HepG2 (cell line): ENCODE measurements at regions not wholly inside any gene's neighbourhood (a gene's known extent, or its start where the extent isn't known, plus 50 kb on each side); places are given as distances from the start of the nearest gene placed in this dataset.

Source experiments
- ATAC-seq: fragments of 200-7000 bp; cut with Tn5 transposase; 3 replicates; pipeline ENCODE4 v1.9.1; 2020; ENCODE audit warnings: mild to moderate bottlenecking, moderate library complexity
- BruUV-seq: library from RNA; stranded (reverse); fragments of 400-500 nt; replicated peaks from 2 replicates; lab custom pipeline; 2021; lab: Mats Ljungman, UMichigan
- CTCF ChIA-PET: fragments of 300-600 bp; formaldehyde crosslinking; extraction: SDS; loops from one replicate; lab custom pipeline; 2021; ENCODE audit warnings: low total read pairs, inconsistent platforms, low intra/inter-chr PET ratio; lab: Yijun Ruan, JAX
- POLR2A ChIA-PET: fragments of 350-600 bp; sonication (Branson Sonifier 250); formaldehyde crosslinking; loops from one replicate; lab custom pipeline; 2020; ENCODE audit warnings: antibody characterized with exemption, inconsistent platforms; lab: Yijun Ruan, JAX
- DNase-seq: peaks from one replicate; pipeline ENCODE4 v3.0.0-alpha.2; 2015; ENCODE audit warnings: low spot score
- FAIRE-seq: peaks from 3 replicates; lab custom pipeline; 2011; peaks lifted over from hg19 to GRCh38; lab: Jason Lieb, UNC
- H2AFZ ChIP-seq: one replicate; pipeline ENCODE4 v1.6.1; 2011; ENCODE audit warnings: low read length, inconsistent platforms
- H3K27ac ChIP-seq: fragments of 300-600 bp; 3 replicates; pipeline ENCODE4 v1.8.0; 2011; ENCODE audit warnings: mixed run types, mild to moderate bottlenecking, mixed read lengths, low read length, inconsistent platforms; ENCODE audit not compliant: insufficient read depth; ENCODE audit errors: extremely low read length
- H3K27me3 ChIP-seq, 2 experiments: fragments of 200-600 bp in 1 of 2; 2 replicates in 1 of 2; 3 replicates in 1 of 2; pipeline versions ENCODE4 v1.6.0 to v1.8.0; 2011; ENCODE audit warnings: low read length in 2 of 2, mild to moderate bottlenecking in 2 of 2, moderate library complexity in 2 of 2, inconsistent platforms in 1 of 2; ENCODE audit not compliant: insufficient read depth in 2 of 2, control insufficient read depth in 1 of 2
- H3K36me3 ChIP-seq, 2 experiments: fragments of 200-600 bp in 1 of 2; replicated peaks in 1 of 2; 2 replicates in 1 of 2; 3 replicates in 1 of 2; pipeline versions ENCODE4 v1.5.1 to v1.8.0; 2011; ENCODE audit warnings: low read length in 2 of 2, inconsistent platforms in 1 of 2; ENCODE audit not compliant: insufficient read depth in 2 of 2, control insufficient read depth in 1 of 2
- H3K4me1 ChIP-seq: 2 replicates; pipeline ENCODE4 v1.5.1; 2012; ENCODE audit warnings: low read length, inconsistent platforms; ENCODE audit not compliant: insufficient read depth
- H3K4me2 ChIP-seq: 2 replicates; pipeline ENCODE4 v1.6.0; 2011; ENCODE audit warnings: low read depth, low read length, inconsistent platforms
- H3K4me3 ChIP-seq, 3 experiments: fragments of 200-600 bp in 1 of 3; sonication (generic), shearing (Covaris generic) in 1 of 3; replicated peaks in 1 of 3; 2 replicates each; pipeline ENCODE4 v1.5.1; 2011 to 2016; ENCODE audit warnings: low read length in 3 of 3, inconsistent platforms in 2 of 3, low read depth in 2 of 3, mild to moderate bottlenecking in 2 of 3, control low read depth in 1 of 3, mixed read lengths in 1 of 3; ENCODE audit not compliant: insufficient read depth in 1 of 3
- H3K79me2 ChIP-seq: one replicate; pipeline ENCODE4 v1.6.1; 2011; ENCODE audit warnings: low read length, inconsistent platforms; ENCODE audit not compliant: insufficient read depth
- H3K9ac ChIP-seq: 2 replicates; pipeline ENCODE4 v1.6.0; 2011; ENCODE audit warnings: mild to moderate bottlenecking, low read depth, low read length, inconsistent platforms; ENCODE audit not compliant: insufficient read depth
- H3K9me3 ChIP-seq: 2 replicates; pipeline ENCODE4 v1.5.1; 2012; ENCODE audit warnings: mild to moderate bottlenecking, low read length
- H4K20me1 ChIP-seq: 2 replicates; pipeline ENCODE4 v1.6.0; 2011; ENCODE audit warnings: inconsistent platforms, mild to moderate bottlenecking, low read length, moderate library complexity; ENCODE audit not compliant: insufficient read depth
- AHR ChIP-seq: IDR thresholded peaks from 2 replicates; pipeline ENCODE4 v1.6.1; 2018; ENCODE audit warnings: missing genetic modification reagents, missing compliant biosample characterization
- CAMTA2 ChIP-seq: sonication (generic); formaldehyde crosslinking; IDR thresholded peaks from 2 replicates; pipeline ENCODE4 v1.4.0; 2020; ENCODE audit warnings: mild to moderate bottlenecking, missing genetic modification reagents, borderline replicate concordance
- YEATS2 ChIP-seq: sonication (generic); formaldehyde crosslinking; IDR thresholded peaks from 2 replicates; pipeline ENCODE4 v1.4.0; 2020; ENCODE audit warnings: missing genetic modification reagents, borderline replicate concordance
- ZNF232 ChIP-seq: sonication (generic); formaldehyde crosslinking; IDR thresholded peaks from 2 replicates; pipeline ENCODE4 v1.4.0; 2020; ENCODE audit warnings: missing genetic modification reagents, borderline replicate concordance
- ZNF564 ChIP-seq: sonication (generic); formaldehyde crosslinking; IDR thresholded peaks from 2 replicates; pipeline ENCODE4 v1.8.1; 2023; ENCODE audit warnings: mild to moderate bottlenecking, missing genetic modification reagents
- ZNF605 ChIP-seq: sonication (generic); formaldehyde crosslinking; IDR thresholded peaks from 2 replicates; pipeline ENCODE4 v1.8.0; 2022; ENCODE audit warnings: mild to moderate bottlenecking, missing genetic modification reagents
- ZSCAN9 ChIP-seq: IDR thresholded peaks from 2 replicates; pipeline ENCODE4 v1.6.1; 2016; ENCODE audit warnings: borderline replicate concordance
- WGBS: methylation state at CpG from one replicate; pipeline ENCODE4 v1.1.6; 2017; ENCODE audit warnings: low lambda C conversion rate; 5-methylcytosine and 5-hydroxymethylcytosine counted together
- in situ Hi-C: cut with HindIII; loops from 2 replicates; pipeline ENCODE4 v1.10.0; 2017; ENCODE audit warnings: low pct_unique_long_range_greater_than_20kb; ENCODE audit not compliant: extremely low pct_ligation_motif_present
- intact Hi-C: fragments of 100-400 bp; cut with micrococcal nuclease; formaldehyde crosslinking; loops from one replicate; pipeline ENCODE4 v1.10.0; 2022; ENCODE audit not compliant: unreplicated experiment
- TF ChIP-seq, protein P1 (sequence below): sonication (generic); formaldehyde crosslinking; IDR thresholded peaks from 2 replicates; pipeline ENCODE4 v1.4.0; 2020; ENCODE audit warnings: mild to moderate bottlenecking, missing genetic modification reagents

DNA sequence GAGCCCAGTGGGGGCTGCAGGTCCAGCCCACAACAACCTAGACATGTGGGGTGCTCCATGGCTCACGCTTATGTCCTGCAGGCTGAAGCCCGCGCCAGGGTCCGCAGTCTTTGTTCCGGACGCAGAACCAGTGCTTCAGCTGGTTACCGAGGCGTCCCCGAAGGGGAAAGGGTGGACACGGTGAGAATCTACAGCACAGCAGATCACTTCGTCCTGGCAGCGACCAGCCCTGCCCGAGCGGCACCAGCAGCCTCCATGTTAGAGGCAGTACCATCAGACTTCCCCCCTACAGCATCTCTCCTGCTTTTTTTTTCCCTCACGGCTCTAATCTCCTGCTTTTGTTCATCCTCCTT is 1736.4 kb downstream of the TP53TG3F start:
- in situ Hi-C loops (no loop called here), intact Hi-C loops (no loop called here)
- H3K4me2 ChIP-seq = no peak overlapping the region
- H3K9ac ChIP-seq = no peak overlapping the region
- ChIA-PET CTCF (no interaction called here), POLR2A (no interaction called here)
- 35% methylated on average over 15 of the region's 15 CpGs for WGBS
- no TSS peak for BruUV-seq
- H3K4me1 ChIP-seq = no peaks in the 10 kb centered on the region
- FAIRE-seq (no peak), ATAC-seq (no peak), DNase-seq (no peak)
- H3K9me3 ChIP-seq = peaks cover 66% of the 10 kb centered on the region
- no peaks in the 10 kb centered on the region for H4K20me1 ChIP-seq
- 0 out of 5 replicates have a peak, but pooled peaks cover 0 to 1% of the 10 kb centered on the region in 2 experiments for H3K27me3 ChIP-seq
- H2AFZ ChIP-seq = no peak overlapping the region
- no peak overlapping the region for H3K27ac ChIP-seq
- no peak overlapping the region for H3K4me3 ChIP-seq
- no peaks in the 10 kb centered on the region for H3K36me3 ChIP-seq
- H3K79me2 ChIP-seq = no peaks in the 10 kb centered on the region
- TF ChIP-seq ZNF564 (CRISPR knock-in tag) (no peak), ZNF232 (CRISPR knock-in tag) (no peak)

DNA sequence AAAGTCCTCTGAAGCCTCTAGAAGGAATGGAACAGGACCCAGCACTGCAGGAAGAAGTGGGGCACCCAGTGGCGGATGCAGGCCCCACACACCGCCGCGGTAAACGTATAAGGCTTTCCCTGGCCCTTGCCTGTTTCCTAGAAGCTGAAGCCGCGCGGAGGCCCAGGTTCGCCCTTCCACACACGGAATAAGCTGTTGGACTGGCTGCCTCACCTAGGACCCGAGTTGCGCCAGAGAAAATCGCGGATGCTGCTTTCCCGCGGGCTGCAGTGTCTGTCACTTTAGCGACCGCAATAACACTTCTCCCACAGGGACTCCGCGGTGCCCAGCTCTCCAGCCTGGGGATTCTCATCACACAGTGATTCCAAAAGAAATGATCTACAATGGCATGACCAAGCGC is 1736.9 kb downstream of the TP53TG3F start:
- Histone ChIP-seq H3K4me3 (no peak overlapping the region), H3K4me1 (no peaks in the 10 kb centered on the region), H3K27ac (no peak overlapping the region), H3K9ac (no peak overlapping the region), H3K27me3 (0 out of 5 replicates have a peak, but pooled peaks cover 0 to 1% of the 10 kb centered on the region in 2 experiments), H3K4me2 (no peak overlapping the region), H3K36me3 (no peaks in the 10 kb centered on the region), H4K20me1 (no peaks in the 10 kb centered on the region), H3K79me2 (no peaks in the 10 kb centered on the region), H3K9me3 (peaks cover 71% of the 10 kb centered on the region), H2AFZ (no peak overlapping the region)
- no peak for FAIRE-seq
- CTCF ChIA-PET = no interaction called here
- ATAC-seq = no peak
- no TSS peak for BruUV-seq
- intact Hi-C loops (no loop called here), in situ Hi-C loops (no loop called here)
- DNase-seq = no peak
- POLR2A ChIA-PET = no interaction called here
- WGBS = 74% methylated on average over 19 of the region's 21 CpGs
- TF ChIP-seq ZNF605 (CRISPR knock-in tag) = no peak
- no peak for TF ChIP-seq YEATS2 (CRISPR knock-in tag)
- TF ChIP-seq CAMTA2 (CRISPR knock-in tag) = no peak
- no peak for TF ChIP-seq ZSCAN9 (CRISPR knock-in tag)
- TF ChIP-seq AHR (CRISPR knock-in tag) = no peak
- TF ChIP-seq, protein P1, sequence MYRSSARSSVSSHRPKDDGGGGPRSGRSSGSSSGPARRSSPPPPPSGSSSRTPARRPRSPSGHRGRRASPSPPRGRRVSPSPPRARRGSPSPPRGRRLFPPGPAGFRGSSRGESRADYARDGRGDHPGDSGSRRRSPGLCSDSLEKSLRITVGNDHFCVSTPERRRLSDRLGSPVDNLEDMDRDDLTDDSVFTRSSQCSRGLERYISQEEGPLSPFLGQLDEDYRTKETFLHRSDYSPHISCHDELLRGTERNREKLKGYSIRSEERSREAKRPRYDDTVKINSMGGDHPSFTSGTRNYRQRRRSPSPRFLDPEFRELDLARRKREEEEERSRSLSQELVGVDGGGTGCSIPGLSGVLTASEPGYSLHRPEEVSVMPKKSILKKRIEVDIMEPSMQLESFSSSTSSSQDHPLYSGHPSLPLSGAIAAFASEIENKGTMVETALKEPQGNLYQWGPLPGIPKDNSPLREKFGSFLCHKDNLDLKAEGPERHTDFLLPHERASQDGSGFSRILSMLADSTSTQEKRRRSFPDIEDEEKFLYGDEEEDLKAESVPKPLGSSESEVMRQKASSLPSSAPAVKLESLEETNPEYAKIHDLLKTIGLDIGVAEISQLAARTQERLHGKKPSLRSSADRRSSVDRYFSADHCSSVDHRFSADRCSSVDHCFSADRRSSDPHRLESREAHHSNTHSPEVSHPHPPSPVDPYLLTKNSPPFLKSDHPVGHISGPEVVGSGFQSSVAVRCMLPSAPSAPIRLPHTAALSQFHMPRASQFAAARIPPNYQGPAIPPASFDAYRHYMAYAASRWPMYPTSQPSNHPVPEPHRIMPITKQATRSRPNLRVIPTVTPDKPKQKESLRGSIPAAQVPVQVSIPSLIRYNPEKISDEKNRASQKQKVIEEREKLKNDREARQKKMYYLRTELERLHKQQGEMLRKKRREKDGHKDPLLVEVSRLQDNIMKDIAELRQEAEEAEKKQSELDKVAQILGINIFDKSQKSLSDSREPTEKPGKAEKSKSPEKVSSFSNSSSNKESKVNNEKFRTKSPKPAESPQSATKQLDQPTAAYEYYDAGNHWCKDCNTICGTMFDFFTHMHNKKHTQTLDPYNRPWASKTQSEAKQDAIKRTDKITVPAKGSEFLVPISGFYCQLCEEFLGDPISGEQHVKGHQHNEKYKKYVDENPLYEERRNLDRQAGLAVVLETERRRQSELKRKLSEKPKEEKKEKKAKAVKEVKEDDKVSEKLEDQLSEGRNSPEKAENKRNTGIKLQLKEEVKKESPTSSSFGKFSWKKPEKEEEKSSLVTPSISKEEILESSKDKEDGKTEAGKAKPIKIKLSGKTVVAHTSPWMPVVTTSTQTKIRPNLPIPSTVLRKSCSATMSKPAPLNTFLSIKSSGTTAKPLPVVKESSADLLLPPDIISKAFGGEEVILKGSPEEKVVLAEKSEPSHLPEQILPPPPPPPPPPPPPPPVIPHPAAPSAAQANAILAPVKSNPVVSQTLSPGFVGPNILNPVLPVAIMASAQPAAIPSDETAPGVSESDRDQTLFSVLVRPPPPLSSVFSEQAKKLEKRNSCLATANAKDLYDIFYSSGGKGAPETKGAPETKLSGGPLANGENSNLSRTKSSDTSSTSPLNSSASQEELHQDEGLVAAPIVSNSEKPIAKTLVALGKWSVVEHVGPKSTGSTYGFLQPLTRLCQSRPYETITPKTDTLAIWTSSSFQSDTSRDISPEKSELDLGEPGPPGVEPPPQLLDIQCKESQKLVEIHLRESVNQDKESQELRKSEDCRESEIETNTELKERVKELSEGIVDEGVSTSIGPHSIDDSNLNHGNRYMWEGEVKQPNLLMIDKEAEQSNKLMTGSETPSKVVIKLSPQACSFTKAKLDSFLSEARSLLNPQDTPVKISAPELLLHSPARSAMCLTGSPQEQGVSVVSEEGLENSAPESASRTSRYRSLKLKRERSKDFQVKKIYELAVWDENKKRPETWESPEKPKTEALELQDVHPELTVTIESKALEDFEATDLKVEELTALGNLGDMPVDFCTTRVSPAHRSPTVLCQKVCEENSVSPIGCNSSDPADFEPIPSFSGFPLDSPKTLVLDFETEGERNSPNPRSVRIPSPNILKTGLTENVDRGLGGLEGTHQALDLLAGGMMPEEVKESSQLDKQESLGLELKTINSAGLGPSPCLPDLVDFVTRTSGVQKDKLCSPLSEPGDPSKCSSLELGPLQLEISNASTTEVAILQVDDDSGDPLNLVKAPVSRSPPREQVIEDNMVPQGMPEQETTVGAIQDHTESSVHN (CRISPR knock-in tag) = no peak
